GM18870 (cell line): ENCODE measurements at regions not wholly inside any gene's neighbourhood (a gene's known extent, or its start where the extent isn't known, plus 50 kb on each side); places are given as distances from the start of the nearest gene placed in this dataset.

Source experiments
- ATAC-seq: cut with Tn5 transposase; IDR thresholded peaks from one replicate; pipeline ENCODE4 v1.9.1; 2021; ENCODE audit warnings: moderate library complexity; ENCODE audit not compliant: unreplicated experiment

GRCh38 chr14:71525663-71526221, 406.5 kb upstream of the RGS6 start:
- ATAC-seq: no peak

GRCh38 chr14:71526388-71526787, 405.8 kb upstream of the RGS6 start:
- no peak for ATAC-seq

GRCh38 chr14:71527838-71528237, 404.4 kb upstream of the RGS6 start:
- no peak for ATAC-seq

- ATAC-seq: no peak
Measured at GRCh38 chr14:71529848-71530247, 402.4 kb upstream of the RGS6 start.

DNA sequence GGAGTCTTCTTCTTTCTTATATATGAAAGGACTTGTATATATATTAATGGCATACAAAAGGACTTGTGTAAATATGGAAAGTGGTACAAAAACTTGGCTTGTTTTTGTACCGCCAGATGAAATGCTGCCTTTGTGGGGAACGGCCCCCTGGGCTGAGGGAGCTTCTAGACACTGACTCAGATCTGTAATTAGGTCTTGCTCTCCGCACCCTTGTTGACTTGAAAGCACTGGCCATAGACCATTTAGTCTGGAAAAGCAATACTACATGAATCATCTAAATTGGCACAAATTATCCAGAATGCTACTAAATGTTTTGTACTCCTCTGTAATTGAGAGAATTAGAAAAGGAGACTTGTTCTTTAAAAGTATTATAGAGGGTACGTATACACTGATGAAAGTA, 399.9 kb upstream of the RGS6 start:
- no peak for ATAC-seq

DNA sequence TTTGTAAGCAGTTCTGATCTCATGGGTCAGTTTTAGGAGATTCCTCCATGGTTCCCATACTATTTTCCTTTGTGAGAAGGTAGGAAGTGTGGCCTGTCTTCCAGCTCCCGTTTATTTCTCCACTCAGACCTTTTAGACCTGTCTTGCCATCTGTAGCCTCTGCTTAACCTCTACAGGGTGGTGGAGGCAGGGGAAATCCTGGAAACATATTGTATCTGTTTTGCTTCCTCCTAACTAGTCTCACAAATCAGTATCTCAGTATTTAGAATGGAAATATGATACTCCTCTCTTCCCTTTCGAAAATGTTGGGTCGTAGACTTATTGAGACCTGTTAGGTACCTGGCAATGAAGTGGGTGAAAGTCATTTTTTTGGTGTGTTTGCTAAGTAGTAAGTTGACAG, 399.4 kb upstream of the RGS6 start:
- ATAC-seq: no peak

DNA sequence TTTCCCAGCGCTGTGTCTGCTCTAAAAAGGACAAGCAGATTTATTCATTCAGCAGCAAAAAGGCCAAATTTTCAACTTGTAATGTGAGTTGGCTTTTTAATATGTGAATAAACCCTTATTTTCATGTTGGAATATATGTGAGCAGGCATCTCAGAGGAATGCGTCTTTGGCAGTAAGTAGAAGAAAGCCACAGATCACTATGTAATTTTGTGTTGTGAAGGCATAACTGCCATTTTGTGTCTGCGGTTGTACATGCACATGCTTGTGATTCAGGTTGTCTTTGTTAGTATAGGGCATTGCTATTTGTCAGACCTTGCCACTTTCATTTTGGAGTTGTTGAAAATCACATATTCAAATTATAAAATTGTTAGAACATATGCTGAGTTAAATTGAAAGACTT, 398.8 kb upstream of the RGS6 start:
- ATAC-seq: no peak

- no peak for ATAC-seq
Measured at GRCh38 chr14:71533800-71534199, 398.4 kb upstream of the RGS6 start.

DNA sequence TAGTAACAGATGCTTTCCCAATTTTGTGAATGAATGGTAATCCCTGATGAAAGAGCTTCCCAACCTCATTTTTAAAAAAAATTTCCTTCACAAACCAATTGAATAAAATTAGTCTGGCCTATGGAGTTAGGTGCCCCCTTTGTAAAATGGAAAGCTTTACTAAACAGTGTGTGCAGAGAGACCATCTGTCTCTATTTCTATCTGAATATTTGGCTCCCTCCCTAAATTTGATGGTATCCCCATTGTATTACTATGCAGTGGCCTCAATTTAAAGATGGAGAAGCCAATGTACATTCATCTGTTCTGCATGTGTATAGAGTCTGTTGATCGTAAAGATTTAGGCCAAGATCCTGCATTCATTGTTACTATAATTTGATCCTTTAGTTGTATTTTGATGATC, 397.7 kb upstream of the RGS6 start:
- no peak for ATAC-seq

GRCh38 chr14:71536015-71536740, 396.1 kb upstream of the RGS6 start:
- no peak for ATAC-seq

GRCh38 chr14:71536927-71537772, 395.1 kb upstream of the RGS6 start:
- ATAC-seq: no peak

- no peak for ATAC-seq
Measured at GRCh38 chr14:71538288-71538687, 393.9 kb upstream of the RGS6 start.

GRCh38 chr14:71538938-71539649, 393.1 kb upstream of the RGS6 start:
- ATAC-seq: no peak

DNA sequence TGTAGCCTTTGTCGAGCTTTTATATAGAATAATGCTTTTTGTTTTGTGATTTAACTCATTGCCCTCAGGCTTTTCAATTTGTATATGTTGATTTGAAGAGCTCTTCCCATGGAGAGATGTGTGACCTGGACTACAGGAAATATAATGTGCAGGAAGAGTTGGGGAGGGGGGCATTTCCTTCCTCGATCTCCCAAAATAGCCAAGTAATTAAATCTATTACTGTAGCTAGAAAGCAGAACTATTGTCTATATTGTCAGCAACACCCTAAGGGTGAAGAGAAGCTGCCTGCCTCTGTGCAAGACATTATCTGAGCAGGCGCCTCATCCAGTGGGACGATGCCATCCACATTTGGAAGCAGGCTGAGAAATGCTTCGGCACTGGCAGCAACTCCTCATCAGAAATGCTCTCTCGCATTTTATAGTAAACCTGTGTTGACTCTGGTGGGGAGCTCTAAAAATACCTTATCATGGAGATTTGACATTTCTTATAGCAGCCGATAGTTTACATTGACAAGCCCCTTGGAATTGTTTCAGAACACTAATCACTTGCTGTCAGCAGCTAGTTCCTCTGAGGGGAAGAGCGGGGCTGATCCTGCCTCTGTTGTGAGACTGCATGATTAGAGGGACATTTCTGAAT, 392.5 kb upstream of the RGS6 start:
- no peak for ATAC-seq

- no peak for ATAC-seq
Measured at GRCh38 chr14:71541271-71541670, 391.0 kb upstream of the RGS6 start.

GRCh38 chr14:71541973-71542690, 390.1 kb upstream of the RGS6 start:
- ATAC-seq: no peak

- no peak for ATAC-seq
Measured at GRCh38 chr14:71549421-71550050, 382.7 kb upstream of the RGS6 start.

DNA sequence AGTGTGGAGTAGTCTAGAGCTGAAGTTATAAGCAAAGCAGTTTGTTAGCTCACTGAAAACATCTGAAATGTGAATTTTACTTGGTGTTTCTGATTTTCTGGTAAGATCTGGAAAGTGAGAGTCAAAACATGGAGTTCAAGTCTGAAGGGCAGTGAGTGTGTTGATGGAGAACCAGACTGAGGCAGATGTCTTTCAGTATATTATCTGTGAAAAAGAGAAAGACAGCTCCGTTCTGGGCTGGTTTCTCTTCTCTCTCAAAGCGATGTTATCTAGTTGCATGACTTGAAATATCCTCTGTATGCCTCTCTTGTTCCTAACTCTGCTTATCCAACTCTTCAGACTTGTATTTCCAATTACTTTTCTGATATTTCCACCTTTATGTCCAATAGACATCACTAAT, 381.9 kb upstream of the RGS6 start:
- ATAC-seq: no peak

- ATAC-seq: no peak
Measured at GRCh38 chr14:71551291-71551950, 380.8 kb upstream of the RGS6 start.
